Activated CD4-positive, CD25-positive, alpha-beta regulatory T cell treated with anti-CD3 and anti-CD28 coated beads, Interleukin-2, amount 50 U/mL, for 16 hours (primary cell): ENCODE measurements at regions not wholly inside any gene's neighbourhood (a gene's known extent, or its start where the extent isn't known, plus 50 kb on each side); places are given as distances from the start of the nearest gene placed in this dataset.
"Not testable (repeated sequence)": the region's sequence is repeated elsewhere in the genome, so short reads cannot be mapped to it uniquely, and the experiment has no call there.

Experiments
- DNase-seq: peaks from one replicate; pipeline ENCODE4 v3.0.0-alpha.2; 2020; ENCODE audit warnings: low read depth, low spot score

DNA sequence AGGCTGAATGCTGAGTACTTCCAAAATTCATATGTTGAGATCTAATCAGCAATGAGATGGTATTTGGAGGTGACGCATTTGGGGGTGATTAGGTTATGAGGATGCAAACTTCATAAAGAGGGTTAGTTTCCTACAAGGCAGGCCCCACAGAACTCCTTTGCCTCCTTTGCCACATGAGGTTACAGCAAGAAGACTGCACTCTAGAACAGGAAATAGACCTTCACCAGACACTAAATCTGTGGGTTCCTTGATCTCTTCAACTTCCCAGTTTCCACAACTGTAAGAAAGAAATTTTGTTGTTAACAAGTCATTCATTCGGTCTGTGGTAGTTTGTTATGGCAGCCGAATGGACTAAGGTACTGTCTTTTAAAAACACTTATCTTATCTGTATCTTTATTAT lies 681.9 kb upstream of the HS3ST1 start:
- DNase-seq, result no peak

GRCh38 chr4:12109056-12109455 lies 680.4 kb upstream of the HS3ST1 start:
- DNase-seq, result not testable (repeated sequence)

DNA sequence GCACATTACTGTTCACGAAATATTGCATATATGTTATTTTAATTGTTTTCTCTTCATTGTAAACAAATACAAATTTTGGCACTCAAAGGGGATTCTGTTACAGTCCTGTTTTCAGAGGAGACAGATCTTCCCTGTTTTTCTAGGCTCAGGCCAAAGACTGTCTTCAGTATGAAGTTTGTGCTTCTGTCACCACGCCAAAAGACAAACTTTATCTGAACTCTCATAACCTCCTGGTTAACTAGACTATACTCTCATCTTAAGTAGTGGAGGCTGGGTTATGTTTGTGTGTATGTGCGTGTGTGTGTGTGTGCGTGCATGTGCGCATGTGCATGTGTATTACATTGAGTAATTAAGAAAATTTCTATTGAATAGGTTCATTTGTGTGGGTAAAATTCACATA lies 676.8 kb upstream of the HS3ST1 start:
- DNase-seq, result no peak

- DNase-seq, result not testable (repeated sequence)
Measured at GRCh38 chr4:12089920-12090319, 661.2 kb upstream of the HS3ST1 start.

- DNase-seq, result no peak
Measured at GRCh38 chr4:12084690-12085089, 656.0 kb upstream of the HS3ST1 start.

- DNase-seq, result no peak
Measured at GRCh38 chr4:12071316-12071715, 642.6 kb upstream of the HS3ST1 start.

- DNase-seq, result no peak
Measured at GRCh38 chr4:12053966-12054365, 625.3 kb upstream of the HS3ST1 start.

DNA sequence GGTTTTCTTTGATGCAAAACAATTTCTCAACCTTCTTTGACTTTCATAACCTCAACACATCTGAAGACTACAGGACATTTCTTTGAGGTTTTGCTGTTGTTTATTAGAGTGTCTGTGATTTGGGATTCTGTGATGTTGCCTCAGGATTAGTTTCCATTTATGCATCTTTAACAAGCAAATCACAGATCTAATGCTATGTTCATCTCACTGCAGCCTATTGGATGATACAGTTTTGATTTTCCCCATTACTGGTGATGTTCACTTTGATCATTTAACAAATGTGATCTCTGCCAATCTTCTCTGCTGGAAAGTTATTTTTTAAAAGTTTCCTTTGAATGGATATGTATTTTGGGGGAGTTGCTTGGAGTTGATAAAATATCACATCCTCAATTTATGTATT lies 624.9 kb upstream of the HS3ST1 start:
- DNase-seq, result no peak

- DNase-seq, result no peak
Measured at GRCh38 chr4:12050357-12050756, 621.7 kb upstream of the HS3ST1 start.

DNA sequence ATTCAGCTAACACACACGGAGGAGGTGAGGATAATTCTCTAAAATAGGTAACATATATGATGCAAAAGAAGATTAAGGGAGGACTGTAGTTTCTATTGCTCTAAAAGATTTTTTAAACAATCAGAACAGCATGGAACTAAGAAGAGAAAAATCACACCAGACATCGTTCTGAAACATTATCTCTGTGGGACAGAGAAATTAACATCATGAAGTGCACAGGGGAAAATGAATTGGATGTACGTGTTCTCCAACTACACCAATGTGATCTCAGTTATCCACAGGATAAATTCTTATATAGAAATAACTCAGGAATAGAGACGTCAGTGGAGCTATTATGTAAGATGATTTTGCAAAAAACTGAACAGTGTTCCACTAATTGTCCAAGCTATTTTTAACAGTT lies 614.1 kb upstream of the HS3ST1 start:
- DNase-seq, result no peak

DNA sequence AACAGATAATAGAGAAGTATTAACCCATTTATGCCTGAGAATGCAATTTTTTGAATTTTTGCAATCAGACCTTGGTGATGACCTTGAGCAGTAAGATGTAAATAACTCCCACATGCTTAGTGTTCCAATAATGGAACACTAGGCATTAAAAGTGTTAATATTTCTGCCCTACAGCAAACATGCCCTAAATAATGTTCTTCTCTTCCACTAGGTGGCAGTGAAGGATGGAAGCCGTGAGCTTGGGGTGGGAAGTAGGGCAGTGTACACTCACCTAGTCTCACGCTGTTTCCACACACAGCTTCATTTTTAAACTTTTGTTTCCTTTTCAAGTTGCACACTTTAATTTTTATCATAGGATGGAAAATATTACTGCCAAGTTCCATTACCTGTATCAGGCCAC lies 613.1 kb upstream of the HS3ST1 start:
- DNase-seq, result no peak

- no peak for DNase-seq
Measured at GRCh38 chr4:12036450-12036849, 607.8 kb upstream of the HS3ST1 start.

- no peak for DNase-seq
Measured at GRCh38 chr4:12028258-12028657, 599.6 kb upstream of the HS3ST1 start.

GRCh38 chr4:12022409-12022808 lies 593.7 kb upstream of the HS3ST1 start:
- DNase-seq, result no peak

GRCh38 chr4:12016729-12017128 lies 588.0 kb upstream of the HS3ST1 start:
- DNase-seq, result no peak

- no peak for DNase-seq
Measured at GRCh38 chr4:12005471-12005870, 576.8 kb upstream of the HS3ST1 start.

- DNase-seq, result not testable (repeated sequence)
Measured at GRCh38 chr4:11996581-11996980, 567.9 kb upstream of the HS3ST1 start.

DNA sequence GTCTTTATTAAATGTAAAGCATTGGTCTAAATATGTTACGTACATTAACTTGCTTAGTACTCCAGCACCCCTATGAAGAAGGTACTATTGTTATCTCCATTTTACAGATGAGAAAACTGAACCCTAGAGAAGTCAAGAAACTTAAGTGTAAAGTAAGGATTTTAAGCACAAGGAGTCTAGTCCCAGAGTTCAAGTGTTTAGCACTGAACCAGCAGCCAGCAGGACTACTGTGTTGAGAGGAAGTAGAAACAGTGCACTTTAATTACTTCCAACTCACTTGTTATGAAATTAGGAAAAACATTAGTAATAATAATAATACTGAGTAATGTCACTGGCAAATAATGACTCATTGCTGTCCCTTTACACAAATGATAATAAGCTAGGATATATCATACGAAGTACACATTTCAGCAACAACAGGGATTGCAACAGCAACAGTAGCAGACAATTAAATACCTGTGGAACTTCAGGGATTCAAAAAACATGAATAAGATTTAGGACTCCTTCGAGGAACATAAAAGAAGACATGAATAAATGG lies 548.1 kb upstream of the HS3ST1 start:
- no peak for DNase-seq

DNA sequence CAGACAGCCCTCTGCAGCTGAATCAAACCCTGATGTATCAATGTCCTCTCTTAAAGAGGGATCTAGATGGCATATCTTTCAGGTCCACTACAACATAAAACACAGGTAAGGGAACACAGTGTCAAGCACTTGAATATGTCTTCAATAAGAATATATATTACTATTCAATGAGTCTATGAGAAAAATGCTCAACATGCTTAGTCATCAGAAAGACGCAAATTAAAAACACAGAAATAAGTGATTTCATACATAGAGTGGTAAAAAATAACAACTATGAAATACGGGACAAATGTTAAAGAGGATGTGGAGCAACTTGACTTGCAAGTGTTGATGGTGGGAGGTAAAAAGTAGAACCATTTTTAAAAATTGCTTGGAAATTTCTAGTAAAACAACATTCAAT lies 544.6 kb upstream of the HS3ST1 start:
- no peak for DNase-seq

GRCh38 chr4:11970754-11971153 lies 542.1 kb upstream of the HS3ST1 start:
- no peak for DNase-seq

GRCh38 chr4:11966782-11967181 lies 538.1 kb upstream of the HS3ST1 start:
- DNase-seq, result no peak

GRCh38 chr4:11954093-11954492 lies 525.4 kb upstream of the HS3ST1 start:
- no peak for DNase-seq

DNA sequence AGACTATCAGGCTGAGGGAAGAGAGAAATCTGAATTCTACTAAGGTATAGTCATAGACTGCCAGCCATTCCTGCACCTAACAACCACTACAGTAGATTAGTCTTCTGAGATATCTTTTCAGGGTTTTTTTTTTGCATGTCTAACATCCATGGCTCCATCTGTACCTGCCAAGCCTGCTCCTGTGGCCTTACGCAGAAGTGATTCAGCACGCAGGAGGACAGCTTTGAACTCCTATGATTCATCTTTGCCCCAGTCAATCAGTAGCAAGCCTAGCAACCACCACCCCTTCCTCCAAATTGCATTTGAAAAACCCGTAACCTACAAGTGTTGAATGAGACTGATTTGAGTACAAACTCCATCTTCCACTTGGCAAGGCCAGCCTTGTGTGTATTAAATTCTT lies 520.7 kb upstream of the HS3ST1 start:
- no peak for DNase-seq

- not testable (repeated sequence) for DNase-seq
Measured at GRCh38 chr4:11947629-11948028, 518.9 kb upstream of the HS3ST1 start.
